H1 (cell line): ENCODE measurements at regions not wholly inside any gene's neighbourhood (a gene's known extent, or its start where the extent isn't known, plus 50 kb on each side); places are given as distances from the start of the nearest gene placed in this dataset.

Source experiments
- CTCF ChIA-PET: fragments of 300-600 bp; sonication (Branson Sonifier 250); formaldehyde crosslinking; loops from one replicate; lab custom pipeline; 2021; ENCODE audit not compliant: partially characterized antibody; lab: Charles Lee
- POLR2A ChIA-PET: fragments of 300-600 bp; sonication (Branson Sonifier 250); formaldehyde crosslinking; loops from one replicate; lab custom pipeline; 2021; ENCODE audit warnings: inconsistent platforms; ENCODE audit not compliant: partially characterized antibody; lab: Charles Lee
- DNase-seq, 2 experiments: peaks; one replicate each; pipeline versions ENCODE4 v3.0.0 to v3.0.0-alpha.2; 2010 to 2022; ENCODE audit warnings: low spot score in 2 of 2, low read depth in 1 of 2, mixed read lengths in 1 of 2
- FAIRE-seq: peaks from 2 replicates; lab custom pipeline; 2011; peaks lifted over from hg19 to GRCh38; lab: Jason Lieb, UNC
- H2AFZ ChIP-seq: 2 replicates; pipeline ENCODE4 v1.8.1; 2012; ENCODE audit warnings: low read length, inconsistent platforms
- H2AK5ac ChIP-seq: 2 replicates; pipeline ENCODE4 v1.6.1; 2013; ENCODE audit warnings: low read depth, low read length
- H2BK120ac ChIP-seq: replicated peaks from 2 replicates; pipeline ENCODE3; 2013; ENCODE audit warnings: low read depth, low read length, inconsistent platforms
- H2BK12ac ChIP-seq: 2 replicates; pipeline ENCODE4 v1.6.1; 2013; ENCODE audit warnings: low read depth, low read length
- H2BK15ac ChIP-seq: 2 replicates; pipeline ENCODE4 v1.6.1; 2013; ENCODE audit warnings: low read length
- H2BK20ac ChIP-seq: 2 replicates; pipeline ENCODE4 v1.6.1; 2013; ENCODE audit warnings: low read length
- H2BK5ac ChIP-seq: 2 replicates; pipeline ENCODE4 v1.6.1; 2013; ENCODE audit warnings: low read depth, low read length
- H3K14ac ChIP-seq: 2 replicates; pipeline ENCODE4 v1.6.1; 2013; ENCODE audit warnings: inconsistent platforms; ENCODE audit not compliant: insufficient read length
- H3K18ac ChIP-seq: 2 replicates; pipeline ENCODE4 v1.6.1; 2013; ENCODE audit warnings: low read length; ENCODE audit errors: extremely low read depth
- H3K23ac ChIP-seq: 2 replicates; pipeline ENCODE4 v1.6.1; 2013; ENCODE audit warnings: inconsistent platforms; ENCODE audit not compliant: insufficient read length
- H3K23me2 ChIP-seq: 2 replicates; pipeline ENCODE4 v1.6.1; 2013; ENCODE audit warnings: low read depth, low read length
- H3K27ac ChIP-seq: 2 replicates; pipeline ENCODE4 v1.6.1; 2011; ENCODE audit warnings: low read depth, low read length, inconsistent platforms
- H3K27me3 ChIP-seq, 4 experiments: replicated peaks in 1 of 4; 1 replicate in 1 of 4; 2 replicates in 3 of 4; pipeline versions ENCODE4 v1.6.1 to v1.8.1; 2011 to 2013; ENCODE audit warnings: low read length in 3 of 4, mild to moderate bottlenecking in 3 of 4, inconsistent platforms in 2 of 4, mixed read lengths in 2 of 4, moderate library complexity in 1 of 4; ENCODE audit not compliant: control insufficient read depth in 3 of 4, insufficient read depth in 3 of 4; ENCODE audit errors: extremely low read depth in 1 of 4
- H3K36me3 ChIP-seq, 4 experiments: 2 replicates each; pipeline versions ENCODE4 v1.6.1 to v1.8.1; 2011 to 2013; ENCODE audit warnings: mild to moderate bottlenecking in 4 of 4, low read length in 3 of 4, moderate library complexity in 2 of 4, control low read depth in 1 of 4, inconsistent platforms in 1 of 4; ENCODE audit not compliant: insufficient read depth in 4 of 4, control insufficient read depth in 2 of 4
- H3K4ac ChIP-seq: replicated peaks from 2 replicates; pipeline ENCODE3; 2013; ENCODE audit warnings: low read length, low read depth, mixed read lengths, inconsistent platforms; ENCODE audit not compliant: insufficient read length
- H3K4me1 ChIP-seq, 4 experiments: replicated peaks in 1 of 4; 1 replicate in 1 of 4; 2 replicates in 3 of 4; pipeline versions ENCODE4 v1.6.1 to v1.8.1; 2011 to 2013; ENCODE audit warnings: low read length in 3 of 4, inconsistent platforms in 2 of 4, mixed read lengths in 1 of 4; ENCODE audit not compliant: insufficient read depth in 4 of 4, control insufficient read depth in 3 of 4
- H3K4me2 ChIP-seq, 2 experiments: 2 replicates each; pipeline versions ENCODE4 v1.6.1 to v1.8.1; 2011 to 2013; ENCODE audit warnings: low read depth in 2 of 2, low read length in 2 of 2, control low read depth in 1 of 2, inconsistent platforms in 1 of 2, mild to moderate bottlenecking in 1 of 2; ENCODE audit not compliant: insufficient read depth in 1 of 2
- H3K4me3 ChIP-seq, 4 experiments: fragments of 200-600, 300-600 bp in 1 of 4; sonication (generic), shearing (Covaris generic), sonication (Bioruptor Twin) in 1 of 4; 2 replicates each; pipeline versions ENCODE4 v1.5.1 to v1.8.1; 2011 to 2016; ENCODE audit warnings: low read length in 4 of 4, low read depth in 3 of 4, control low read depth in 2 of 4, inconsistent platforms in 2 of 4, mild to moderate bottlenecking in 2 of 4, mixed read lengths in 1 of 4, moderate library complexity in 1 of 4; ENCODE audit not compliant: insufficient read depth in 2 of 4; ENCODE audit errors: extremely low read depth in 1 of 4
- H3K56ac ChIP-seq: replicated peaks from 2 replicates; pipeline ENCODE3; 2013; ENCODE audit warnings: low read depth, mild to moderate bottlenecking, mixed read lengths, low read length, inconsistent platforms; ENCODE audit not compliant: insufficient read length
- H3K79me1 ChIP-seq: 2 replicates; pipeline ENCODE4 v1.6.1; 2013; ENCODE audit warnings: low read depth, low read length, control low read depth
- H3K79me2 ChIP-seq, 2 experiments: 2 replicates each; pipeline versions ENCODE4 v1.6.1 to v1.8.1; 2012 to 2013; ENCODE audit warnings: low read length in 2 of 2, mild to moderate bottlenecking in 2 of 2, inconsistent platforms in 1 of 2; ENCODE audit not compliant: insufficient read depth in 2 of 2, control insufficient read depth in 1 of 2
- H3K9ac ChIP-seq, 4 experiments: replicated peaks in 1 of 4; 1 replicate in 1 of 4; 2 replicates in 3 of 4; pipeline versions ENCODE4 v1.6.1 to v1.8.1; 2011 to 2013; ENCODE audit warnings: low read depth in 3 of 4, low read length in 3 of 4, control low read depth in 2 of 4, mild to moderate bottlenecking in 2 of 4, moderate library complexity in 2 of 4, inconsistent platforms in 1 of 4; ENCODE audit errors: extremely low read depth in 1 of 4
- H3K9me3 ChIP-seq, 2 experiments: 2 replicates each; pipeline versions ENCODE4 v1.6.1 to v1.8.1; 2012 to 2013; ENCODE audit warnings: mild to moderate bottlenecking in 2 of 2, moderate library complexity in 2 of 2, control low read depth in 1 of 2, inconsistent platforms in 1 of 2, low read depth in 1 of 2, low read length in 1 of 2, mixed read lengths in 1 of 2; ENCODE audit not compliant: insufficient read depth in 2 of 2
- H4K20me1 ChIP-seq, 2 experiments: replicated peaks in 1 of 2; 2 replicates each; pipeline versions ENCODE3 to v1.8.1; 2011 to 2013; ENCODE audit warnings: inconsistent platforms in 2 of 2, low read length in 2 of 2, mild to moderate bottlenecking in 1 of 2; ENCODE audit not compliant: insufficient read depth in 2 of 2, control insufficient read depth in 1 of 2
- H4K5ac ChIP-seq: 2 replicates; pipeline ENCODE4 v1.6.1; 2013; ENCODE audit warnings: low read length, low read depth, mixed read lengths, inconsistent platforms; ENCODE audit not compliant: insufficient read length
- H4K8ac ChIP-seq: 2 replicates; pipeline ENCODE4 v1.8.0; 2013; ENCODE audit warnings: mild to moderate bottlenecking, moderate library complexity, low read length, inconsistent platforms; ENCODE audit not compliant: insufficient read depth; ENCODE audit errors: extremely low read depth
- H4K91ac ChIP-seq: replicated peaks from 2 replicates; pipeline ENCODE3; 2013; ENCODE audit warnings: low read length, mixed read lengths, inconsistent platforms; ENCODE audit not compliant: insufficient read length
- CTCF ChIP-seq, 3 experiments: IDR thresholded peaks; 1 replicate in 2 of 3; 2 replicates in 1 of 3; pipeline versions ENCODE4 v1.5.1 to v1.6.1; 2011; ENCODE audit warnings: low read length in 3 of 3, mild to moderate bottlenecking in 3 of 3, inconsistent platforms in 2 of 3, low read depth in 1 of 3, moderate library complexity in 1 of 3; ENCODE audit not compliant: insufficient read depth in 1 of 3; ENCODE audit errors: control extremely low read depth in 1 of 3
- EZH2 ChIP-seq: fragments of 200-600 bp; sonication (generic); IDR thresholded peaks from 2 replicates; pipeline ENCODE4 v1.7.1; 2012; ENCODE audit warnings: low read depth, mild to moderate bottlenecking, moderate library complexity, low read length, inconsistent platforms; ENCODE audit not compliant: severe bottlenecking
- KDM1A ChIP-seq: fragments of 200-600, 300-600 bp; sonication (generic); IDR thresholded peaks from 2 replicates; pipeline ENCODE4 v1.7.1; 2016; ENCODE audit warnings: mild to moderate bottlenecking, low read length, borderline replicate concordance
- WGBS, 2 experiments: shearing (Covaris generic) in 1 of 2; methylation state at CpG; one replicate each; pipeline versions ENCODE4 v1.1.6 to v1.1.7; 2013 to 2015; ENCODE audit warnings: low lambda C conversion rate in 2 of 2, mixed read lengths in 2 of 2, inconsistent platforms in 1 of 2, low coverage in 1 of 2, missing lambda C conversion rate in 1 of 2; ENCODE audit not compliant: insufficient replicate concordance in 2 of 2, insufficient coverage in 1 of 2, insufficient read length in 1 of 2; ENCODE audit errors: extremely low coverage in 1 of 2, missing lambda C conversion rate in 1 of 2; 5-methylcytosine and 5-hydroxymethylcytosine counted together

DNA sequence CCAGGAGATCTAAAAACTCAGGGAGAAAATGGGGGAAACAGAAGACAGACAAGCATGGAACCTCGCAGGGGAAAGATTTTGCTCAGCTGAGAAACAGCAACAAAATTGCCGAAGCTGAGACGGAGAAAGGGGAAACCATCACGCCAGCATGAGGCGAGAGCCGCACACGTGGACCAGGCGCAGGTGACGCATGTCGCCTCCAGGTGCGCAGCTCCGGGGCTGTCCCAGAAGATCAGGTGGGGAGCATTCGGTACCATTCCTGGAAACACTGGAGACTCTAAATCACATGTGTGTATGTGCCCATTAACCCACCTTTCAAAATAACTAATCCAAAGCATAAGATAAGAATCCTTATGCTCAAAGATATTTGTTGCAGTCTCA lies 121.7 kb downstream of the BRD1 start:
- peaks cover 4 to 7% of the 10 kb centered on the region in 2 experiments; a peak in 3 of 4 replicates for H3K9me3 ChIP-seq

More for the DNA sequence above, 121.7 kb downstream of the BRD1 start:
- Histone ChIP-seq H3K23me2 (no peaks in the 10 kb centered on the region), H3K9ac (no peak overlapping the region), H3K27me3 (no peaks in the 10 kb centered on the region; a peak in 1 of 7 replicates), H3K79me1 (no peaks in the 10 kb centered on the region)
- CTCF ChIA-PET, result interaction anchor here (1.8 kb wide), 1 partner anchor 20 kb away, joined by 6 read pairs; no protein-coding TSS in a partner anchor
- POLR2A ChIA-PET, result interaction anchor here (0.6 kb wide), 1 partner anchor 428 kb away, joined by 4 read pairs; no protein-coding TSS in a partner anchor
- TF ChIP-seq CTCF (IDR thresholded peaks at IDR 0.05; ENCODE audit: control extremely low read depth in 1 of 3, insufficient read depth in 1 of 3, low read depth in 1 of 3, low read length in 3 of 3), result no peak
- no peak for TF ChIP-seq KDM1A
- no peak for TF ChIP-seq EZH2
- TF ChIP-seq, all 59 proteins: peak for 0
- no peak overlapping the region for H4K5ac ChIP-seq
- FAIRE-seq (no peak), DNase-seq (no peak)
- H2BK20ac ChIP-seq, result no peak overlapping the region
- no peaks in the 10 kb centered on the region for H3K79me2 ChIP-seq
- H4K91ac ChIP-seq, result no peak overlapping the region
- H3K4me2 ChIP-seq, result no peak overlapping the region
- H4K8ac ChIP-seq, result no peak overlapping the region
- H2BK15ac ChIP-seq, result no peak overlapping the region
- no peak overlapping the region for H2BK120ac ChIP-seq
- WGBS, 2 experiments, result 90% methylated on average over 13 of the region's 13 CpGs; no CpG with 5 or more reads in 1 of the 2 experiments
- no peak overlapping the region for H3K18ac ChIP-seq
- H3K4me3 ChIP-seq, result no peak overlapping the region
- no peak overlapping the region for H2AFZ ChIP-seq
- H3K4me1 ChIP-seq, result no peaks in the 10 kb centered on the region
- H3K56ac ChIP-seq, result no peak overlapping the region
- no peak overlapping the region for H3K14ac ChIP-seq
- H3K27ac ChIP-seq, result no peak overlapping the region
- no peaks in the 10 kb centered on the region for H4K20me1 ChIP-seq
- no peak overlapping the region for H2BK12ac ChIP-seq
- no peak overlapping the region for H3K4ac ChIP-seq
- H3K36me3 ChIP-seq, result no peaks in the 10 kb centered on the region
- no peak overlapping the region for H2AK5ac ChIP-seq
- no peak overlapping the region for H2BK5ac ChIP-seq
- H3K23ac ChIP-seq, result no peak overlapping the region
